GM12878 (cell line): ENCODE measurements at regions not wholly inside any gene's neighbourhood (a gene's known extent, or its start where the extent isn't known, plus 50 kb on each side); places are given as distances from the start of the nearest gene placed in this dataset.

ENCODE experiments used
- BHLHE40 ChIP-seq, 2 experiments: fragments of 450-650 bp in 1 of 2; IDR thresholded peaks; 2 replicates each; pipeline ENCODE4 v1.6.1; 2011 to 2017; ENCODE audit warnings: low read depth in 2 of 2, borderline replicate concordance in 1 of 2, improper control_type of control experiment in 1 of 2, low read length in 1 of 2, mild to moderate bottlenecking in 1 of 2
- CEBPB ChIP-seq, 2 experiments: fragments of 150-350 bp in 1 of 2; IDR thresholded peaks; 2 replicates each; pipeline ENCODE4 v1.6.1; 2012 to 2014; ENCODE audit warnings: low read depth in 2 of 2, low read length in 2 of 2, borderline replicate concordance in 1 of 2, inconsistent platforms in 1 of 2
- CTCF ChIP-seq, 3 experiments: IDR thresholded peaks in 2 of 3; conservative IDR thresholded peaks in 1 of 3; 2 replicates each; pipeline ENCODE4 v1.5.1; 2011; ENCODE audit warnings: low read depth in 3 of 3, low read length in 3 of 3, mild to moderate bottlenecking in 3 of 3, control low read depth in 2 of 3, moderate library complexity in 2 of 3, inconsistent platforms in 1 of 3, mixed read lengths in 1 of 3; ENCODE audit not compliant: control insufficient read depth in 2 of 3, insufficient read depth in 1 of 3; ENCODE audit errors: extremely low read depth in 1 of 3
- DPF2 ChIP-seq: fragments of 450-650 bp; IDR thresholded peaks from 2 replicates; pipeline ENCODE4 v1.6.1; 2017; ENCODE audit warnings: mild to moderate bottlenecking
- EZH2 ChIP-seq: IDR thresholded peaks from 2 replicates; pipeline ENCODE4 v1.6.1; 2012; ENCODE audit warnings: low read depth, mild to moderate bottlenecking, control low read depth, inconsistent platforms, low read length, borderline replicate concordance; ENCODE audit not compliant: control insufficient read depth
- GABPA ChIP-seq: IDR thresholded peaks from 2 replicates; pipeline ENCODE4 v1.6.1; 2014; ENCODE audit warnings: antibody characterized with exemption, low read depth, mild to moderate bottlenecking, inconsistent platforms
- PRDM15 ChIP-seq: fragments of 450-650 bp; formaldehyde crosslinking; IDR thresholded peaks from 2 replicates; pipeline ENCODE4 v1.4.0; 2020; ENCODE audit warnings: mild to moderate bottlenecking, moderate library complexity
- RELB ChIP-seq: fragments of 450-650 bp; IDR thresholded peaks from 2 replicates; pipeline ENCODE4 v1.6.1; 2017; ENCODE audit warnings: low read depth, mild to moderate bottlenecking, moderate library complexity
- ZNF687 ChIP-seq: fragments of 450-650 bp; IDR thresholded peaks from 2 replicates; pipeline ENCODE4 v1.6.1; 2017; ENCODE audit warnings: mild to moderate bottlenecking, moderate library complexity

- no peak for TF ChIP-seq BHLHE40 (IDR thresholded peaks at IDR 0.05; ENCODE audit: borderline replicate concordance in 1 of 2, low read depth in 2 of 2, low read length in 1 of 2)
- no peak for TF ChIP-seq PRDM15 (CRISPR knock-in tag)
- no peak for TF ChIP-seq CTCF (IDR thresholded peaks at IDR 0.05 in 2 of 3, conservative IDR thresholded peaks at IDR 0.05 in 1 of 3; ENCODE audit: control insufficient read depth in 2 of 3, extremely low read depth in 1 of 3, insufficient read depth in 1 of 3, low read depth in 3 of 3, low read length in 3 of 3)
- TF ChIP-seq CEBPB (IDR thresholded peaks at IDR 0.05; ENCODE audit: borderline replicate concordance in 1 of 2, low read depth in 2 of 2, low read length in 2 of 2): no peak
- TF ChIP-seq EZH2: no peak
- TF ChIP-seq RELB: no peak
- no peak for TF ChIP-seq ZNF687
- no peak for TF ChIP-seq GABPA
- no peak for TF ChIP-seq DPF2
Measured at GRCh38 chr3:144059481-144059880, 87.9 kb downstream of the DIPK2A start.
